IgD-negative memory B cell (primary cell): ENCODE measurements at regions not wholly inside any gene's neighbourhood (a gene's known extent, or its start where the extent isn't known, plus 50 kb on each side); places are given as distances from the start of the nearest gene placed in this dataset.
A peak's percentile ranks its signal among the peaks of the same experiment; 100 is the strongest.

Experiments
- H3K27ac Mint-ChIP-seq, 3 donors: one replicate each; pipeline ENCODE4 v1.8.0; 2020 to 2022; ENCODE audit warnings: mild to moderate bottlenecking in 3 of 3, mixed read lengths in 3 of 3, moderate library complexity in 1 of 3
- H3K27me3 Mint-ChIP-seq: one replicate; pipeline ENCODE4 v1.8.0; 2021; ENCODE audit warnings: mixed read lengths
- H3K36me3 Mint-ChIP-seq: one replicate; pipeline ENCODE4 v1.8.0; 2020; ENCODE audit warnings: mild to moderate bottlenecking, mixed read lengths
- H3K4me1 Mint-ChIP-seq, 3 donors: one replicate each; pipeline ENCODE4 v1.8.0; 2020 to 2022; ENCODE audit warnings: mixed read lengths in 3 of 3, mild to moderate bottlenecking in 1 of 3
- H3K4me3 Mint-ChIP-seq, 4 donors: one replicate each; pipeline ENCODE4 v1.8.0; 2020 to 2022; ENCODE audit warnings: mild to moderate bottlenecking in 4 of 4, mixed read lengths in 4 of 4, moderate library complexity in 3 of 4
- H3K9me3 Mint-ChIP-seq, 3 donors: one replicate each; pipeline ENCODE4 v1.8.0; 2020 to 2021; ENCODE audit warnings: mixed read lengths in 3 of 3, mild to moderate bottlenecking in 1 of 3

DNA sequence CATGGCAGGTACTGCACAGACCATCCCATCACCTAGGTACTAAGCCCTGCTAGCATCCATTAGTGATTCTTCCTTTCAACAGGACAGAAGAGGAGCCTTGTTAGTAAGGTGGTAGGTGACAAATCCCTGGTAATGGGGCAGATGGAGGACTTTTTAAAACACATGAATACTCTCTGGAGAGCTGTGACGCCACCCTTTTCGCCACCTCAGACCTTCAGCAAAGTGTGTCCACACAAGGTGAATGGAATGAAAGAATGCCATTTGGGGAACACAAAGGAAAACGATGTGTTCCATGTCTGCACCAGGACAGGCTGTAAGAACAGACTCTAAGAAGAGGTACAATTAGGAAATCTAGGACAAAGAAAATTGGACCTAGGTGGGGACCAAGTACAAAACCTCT is 110.5 kb upstream of the CARMIL1 start:
- H3K4me3 Mint-ChIP-seq: no peak overlapping the region

DNA sequence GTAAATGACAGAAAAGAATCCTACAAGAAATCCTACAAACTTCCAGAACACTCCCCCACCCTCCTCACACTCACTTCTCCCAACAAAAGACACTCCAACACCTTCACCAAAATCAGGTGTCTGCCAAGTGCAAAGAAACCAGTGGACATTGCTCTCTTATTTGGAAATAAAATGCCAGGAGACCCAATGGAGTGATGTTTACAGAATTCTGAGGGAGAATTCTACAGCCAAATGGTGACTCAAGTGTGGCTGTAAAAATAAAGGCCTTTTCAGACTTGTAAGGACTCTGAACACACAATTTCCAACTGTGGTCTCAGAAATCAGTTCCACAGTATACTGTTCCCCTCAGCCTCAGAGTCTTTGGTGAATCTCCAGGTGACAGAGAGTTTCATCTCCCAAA is 109.6 kb upstream of the CARMIL1 start:
- no peaks in the 10 kb centered on the region for H3K36me3 Mint-ChIP-seq
- no peak overlapping the region for H3K4me3 Mint-ChIP-seq
- H3K27me3 Mint-ChIP-seq: no peaks in the 10 kb centered on the region
- H3K27ac Mint-ChIP-seq: no peak overlapping the region
- H3K4me1 Mint-ChIP-seq: no peaks in the 10 kb centered on the region
- peaks cover 0 to under 1% (median 0%) of the 10 kb centered on the region in 3 donors for H3K9me3 Mint-ChIP-seq

More for the DNA sequence above, 110.5 kb upstream of the CARMIL1 start:
- Mint-ChIP-seq H3K4me1 (no peaks in the 10 kb centered on the region), H3K9me3 (peaks cover 0 to 4% (median 3%) of the 10 kb centered on the region in 3 donors), H3K36me3 (no peaks in the 10 kb centered on the region), H3K27ac (peak overlapping the region in 1 of 3 donors; percentile 47), H3K27me3 (no peaks in the 10 kb centered on the region)

DNA sequence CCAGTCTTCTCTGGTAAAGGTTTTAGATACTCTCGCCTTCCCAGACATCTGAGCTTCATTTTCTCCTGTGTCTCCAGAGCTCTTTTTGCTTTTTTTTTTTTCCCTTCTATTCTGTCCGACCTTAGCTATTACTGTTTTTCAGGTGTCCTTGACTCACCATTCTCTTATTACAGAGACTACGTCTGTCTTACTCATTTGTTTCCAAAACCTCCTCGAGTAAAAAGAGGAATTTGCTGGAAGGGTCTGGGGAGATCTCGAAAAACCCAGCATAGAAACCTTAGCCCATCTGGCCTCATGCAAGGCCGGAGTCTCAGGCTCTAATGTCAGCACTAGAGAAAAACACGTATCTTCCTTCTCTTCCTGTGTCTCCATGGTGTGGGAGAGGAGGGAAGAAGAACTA is 109.2 kb upstream of the CARMIL1 start:
- H3K27ac Mint-ChIP-seq: no peak overlapping the region

DNA sequence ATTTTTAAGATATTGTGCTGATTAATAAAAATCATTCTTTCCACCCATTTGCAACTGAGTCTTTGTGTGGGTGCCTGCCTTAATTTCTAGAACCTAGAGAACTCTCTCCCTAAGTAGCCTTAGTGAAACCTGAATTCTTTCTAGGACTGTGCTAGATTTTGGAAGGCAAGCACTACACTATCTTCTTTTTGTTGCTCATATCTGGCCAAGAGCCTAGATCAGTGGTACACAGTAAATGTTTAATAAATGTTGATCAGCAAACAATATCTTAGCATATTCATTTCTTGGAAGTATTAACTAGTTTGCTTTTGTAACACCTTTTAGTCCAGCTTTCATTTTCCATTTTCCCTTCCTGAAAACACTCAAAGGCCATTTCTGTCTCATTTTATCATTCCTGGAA is 108.5 kb upstream of the CARMIL1 start:
- Mint-ChIP-seq H3K9me3 (no peaks in the 10 kb centered on the region), H3K36me3 (no peaks in the 10 kb centered on the region), H3K4me1 (no peaks in the 10 kb centered on the region), H3K27me3 (no peaks in the 10 kb centered on the region), H3K27ac (no peak overlapping the region), H3K4me3 (no peak overlapping the region)

More for the DNA sequence above, 109.2 kb upstream of the CARMIL1 start:
- H3K9me3 Mint-ChIP-seq: no peaks in the 10 kb centered on the region
- no peaks in the 10 kb centered on the region for H3K4me1 Mint-ChIP-seq
- H3K36me3 Mint-ChIP-seq: no peaks in the 10 kb centered on the region
- H3K27me3 Mint-ChIP-seq: no peaks in the 10 kb centered on the region
- H3K4me3 Mint-ChIP-seq: no peak overlapping the region

DNA sequence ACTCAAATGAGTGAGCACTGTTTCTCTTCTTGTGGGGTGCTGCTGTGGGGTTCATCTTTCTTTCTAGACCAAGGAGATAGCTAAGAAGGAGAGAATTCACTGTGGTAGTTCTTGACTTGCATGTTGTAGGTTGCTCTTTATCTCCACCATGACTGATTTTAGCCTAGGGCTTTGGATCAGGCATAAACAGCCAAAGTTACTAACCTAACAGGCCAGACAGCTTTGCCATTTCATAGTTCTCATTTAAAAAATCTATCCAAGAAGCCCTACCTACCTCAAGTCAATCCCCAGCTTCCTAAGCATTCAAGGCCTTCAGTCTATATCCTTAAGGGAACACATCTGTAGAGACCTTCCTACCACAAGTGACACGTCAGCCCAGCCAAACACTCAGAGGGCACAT is 107.9 kb upstream of the CARMIL1 start:
- no peak overlapping the region for H3K4me3 Mint-ChIP-seq
- no peaks in the 10 kb centered on the region for H3K36me3 Mint-ChIP-seq
- no peaks in the 10 kb centered on the region for H3K9me3 Mint-ChIP-seq
- H3K4me1 Mint-ChIP-seq: peaks cover 0 to 1% (median 0%) of the 10 kb centered on the region in 3 donors
- no peak overlapping the region for H3K27ac Mint-ChIP-seq
- H3K27me3 Mint-ChIP-seq: no peaks in the 10 kb centered on the region

DNA sequence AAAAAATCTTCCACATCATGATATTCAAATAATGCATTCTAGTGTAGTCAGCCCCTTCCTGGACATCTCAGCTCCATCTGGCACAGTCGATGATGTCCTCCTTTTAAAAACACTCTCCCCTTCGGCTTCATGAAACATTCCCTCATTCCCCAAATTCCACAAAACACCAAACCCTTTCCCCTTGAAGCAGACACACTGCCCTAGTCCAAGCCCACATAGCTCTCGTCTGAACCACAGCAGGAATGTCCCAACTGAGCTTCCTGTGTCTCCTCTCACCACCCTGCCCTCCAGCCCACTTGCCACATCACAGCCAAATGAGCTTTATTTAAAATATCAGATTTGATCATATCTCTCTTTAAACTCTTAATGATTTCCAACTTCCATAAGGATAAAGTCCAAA is 106.4 kb upstream of the CARMIL1 start:
- no peaks in the 10 kb centered on the region for H3K9me3 Mint-ChIP-seq
- H3K4me1 Mint-ChIP-seq: peaks cover 0 to 1% (median 0%) of the 10 kb centered on the region in 3 donors
- H3K27ac Mint-ChIP-seq: peak overlapping the region in 1 of 3 donors; percentile 1
- H3K27me3 Mint-ChIP-seq: no peaks in the 10 kb centered on the region
- no peaks in the 10 kb centered on the region for H3K36me3 Mint-ChIP-seq
- H3K4me3 Mint-ChIP-seq: no peak overlapping the region

DNA sequence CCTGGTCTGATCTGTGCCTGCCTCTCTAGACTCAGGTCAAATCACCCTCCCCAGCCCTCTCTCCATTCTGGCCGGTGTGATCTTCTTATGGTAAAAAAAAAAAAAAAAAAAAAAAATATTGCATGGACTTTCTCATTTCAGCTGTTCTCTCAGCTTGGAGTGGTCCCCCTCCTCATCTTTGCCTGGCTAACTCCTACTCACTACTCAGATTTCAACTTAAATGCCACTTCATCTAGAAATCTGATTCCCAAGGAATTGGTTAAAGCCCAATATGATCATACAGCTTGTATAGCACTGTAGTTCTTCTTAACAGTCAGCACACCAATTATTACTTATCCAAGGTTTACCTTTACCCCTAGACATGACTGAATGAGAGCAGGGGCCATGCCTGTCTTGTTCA is 105.9 kb upstream of the CARMIL1 start:
- H3K27me3 Mint-ChIP-seq: peaks cover 1% of the 10 kb centered on the region
- peaks cover 0 to 1% (median 0%) of the 10 kb centered on the region in 3 donors for H3K4me1 Mint-ChIP-seq
- no peak overlapping the region for H3K4me3 Mint-ChIP-seq
- no peaks in the 10 kb centered on the region for H3K9me3 Mint-ChIP-seq
- peak overlapping the region in 1 of 3 donors; percentile 1 for H3K27ac Mint-ChIP-seq
- no peaks in the 10 kb centered on the region for H3K36me3 Mint-ChIP-seq

DNA sequence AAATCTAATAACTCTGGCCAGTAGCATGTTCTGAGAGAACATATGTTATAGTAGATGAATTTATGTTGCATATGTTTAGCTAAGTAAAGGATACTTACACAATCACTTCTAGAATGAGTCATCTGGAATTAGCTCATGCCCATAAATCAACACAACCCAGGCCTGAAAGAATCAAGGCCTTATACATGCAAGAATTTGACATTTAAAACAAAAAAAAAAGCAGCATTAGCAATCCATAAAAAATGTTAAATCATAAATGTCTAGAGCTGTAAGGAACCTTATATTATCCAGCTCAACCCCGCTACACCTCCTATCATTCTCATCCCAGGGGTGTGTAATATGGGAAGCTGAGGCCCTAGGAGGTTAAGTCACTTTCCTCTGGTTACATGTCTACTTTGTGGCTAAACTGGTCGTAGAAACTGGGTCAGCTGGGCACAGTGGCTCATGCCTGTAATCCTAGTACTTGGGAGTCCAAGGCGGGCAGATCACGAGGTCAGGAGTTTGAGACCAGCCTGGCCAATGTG is 105.2 kb upstream of the CARMIL1 start:
- Mint-ChIP-seq H3K9me3 (no peaks in the 10 kb centered on the region), H3K4me1 (peaks cover 0 to 4% (median 0%) of the 10 kb centered on the region in 3 donors), H3K4me3 (no peak overlapping the region), H3K36me3 (no peaks in the 10 kb centered on the region), H3K27me3 (peaks cover 5% of the 10 kb centered on the region), H3K27ac (no peak overlapping the region)

DNA sequence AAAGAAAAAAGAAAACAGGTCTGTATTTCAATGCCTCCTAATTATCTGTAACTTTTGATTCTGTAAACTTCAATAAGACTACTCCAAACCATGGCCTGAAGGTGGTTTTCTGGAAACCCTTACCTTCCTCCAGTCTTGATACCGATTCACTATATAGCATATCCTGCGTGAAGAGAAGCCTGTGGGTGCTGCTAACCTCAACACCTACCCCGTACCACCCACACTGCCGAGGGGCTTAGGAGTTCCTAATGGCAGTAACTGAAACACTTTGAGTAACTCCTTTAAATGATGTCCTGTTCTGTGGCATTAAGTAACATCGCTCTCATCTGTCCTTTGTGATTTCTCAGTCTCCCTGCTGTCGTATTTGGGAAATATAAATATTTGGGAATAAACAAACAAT is 104.5 kb upstream of the CARMIL1 start:
- no peaks in the 10 kb centered on the region for H3K9me3 Mint-ChIP-seq
- H3K4me1 Mint-ChIP-seq: peaks cover 0 to 4% (median 0%) of the 10 kb centered on the region in 3 donors
- no peak overlapping the region for H3K4me3 Mint-ChIP-seq
- peaks cover 7% of the 10 kb centered on the region for H3K27me3 Mint-ChIP-seq
- H3K36me3 Mint-ChIP-seq: no peaks in the 10 kb centered on the region
- H3K27ac Mint-ChIP-seq: no peak overlapping the region

DNA sequence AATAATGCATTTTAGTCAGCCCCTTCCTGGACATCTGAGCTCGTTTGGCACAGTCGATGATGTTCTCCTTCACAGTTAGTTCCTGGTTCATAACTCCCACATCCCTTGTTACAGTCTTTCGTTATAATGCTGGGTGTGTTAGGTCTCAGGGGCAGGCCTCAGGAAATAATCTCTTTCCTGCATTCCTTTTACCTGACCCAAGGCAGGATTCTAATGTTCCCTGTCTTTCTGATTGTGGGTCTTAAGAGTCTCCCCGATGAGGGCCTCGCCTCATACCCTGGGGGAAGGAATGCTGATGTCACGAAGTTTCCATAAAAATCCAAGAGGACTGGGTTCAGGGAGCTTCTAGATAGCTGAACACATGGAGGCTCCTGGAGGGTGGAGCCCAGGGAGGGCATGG is 104.0 kb upstream of the CARMIL1 start:
- Mint-ChIP-seq H3K4me3 (peak overlapping the region in 1 of 4 donors; percentile 64), H3K9me3 (no peaks in the 10 kb centered on the region), H3K4me1 (peaks cover 0 to 4% (median 0%) of the 10 kb centered on the region in 3 donors), H3K36me3 (no peaks in the 10 kb centered on the region), H3K27ac (no peak overlapping the region), H3K27me3 (peaks cover 8% of the 10 kb centered on the region)

DNA sequence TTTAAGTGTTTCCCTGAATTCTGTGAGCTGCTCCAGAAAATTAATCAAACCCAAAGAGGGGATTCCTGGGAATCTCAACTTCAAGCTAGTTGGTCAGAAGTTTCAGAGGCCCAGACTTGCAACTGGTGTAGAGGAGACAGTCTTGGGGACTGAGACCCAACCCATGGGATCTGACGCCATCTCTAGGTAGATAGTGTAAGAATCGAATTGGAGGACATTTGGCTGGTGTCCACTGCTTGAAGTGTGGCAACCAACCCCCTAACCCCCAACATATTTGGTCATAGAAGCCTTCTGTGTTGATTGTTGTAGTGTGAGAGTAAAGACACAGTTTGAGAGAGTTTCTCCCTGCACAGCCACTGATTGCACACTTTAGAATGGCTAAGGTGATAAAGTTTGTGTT is 103.5 kb upstream of the CARMIL1 start:
- Mint-ChIP-seq H3K36me3 (no peaks in the 10 kb centered on the region), H3K9me3 (no peaks in the 10 kb centered on the region), H3K4me1 (peaks cover 0 to 4% (median 0%) of the 10 kb centered on the region in 3 donors), H3K27me3 (peaks cover 8% of the 10 kb centered on the region), H3K4me3 (no peak overlapping the region), H3K27ac (no peak overlapping the region)

DNA sequence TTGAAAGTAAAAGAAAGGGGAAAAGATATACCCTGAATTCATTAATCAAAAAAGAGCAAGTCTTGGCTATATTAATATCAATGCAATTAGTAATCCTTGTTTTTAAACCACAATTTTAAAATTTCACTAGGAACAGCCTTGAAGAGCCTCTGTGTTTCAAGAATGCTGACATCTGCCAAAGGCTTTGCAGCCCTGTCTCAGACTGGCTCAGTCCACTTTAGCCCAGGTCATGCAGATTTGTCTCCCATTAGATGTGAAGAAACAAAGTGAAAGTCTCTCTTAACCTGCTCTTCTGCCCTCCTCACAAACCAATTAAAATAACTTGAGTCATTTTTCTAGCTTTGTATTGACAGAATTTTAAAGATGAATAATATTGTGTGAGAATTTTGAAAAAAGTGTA is 102.7 kb upstream of the CARMIL1 start:
- no peak overlapping the region for H3K4me3 Mint-ChIP-seq
- no peaks in the 10 kb centered on the region for H3K36me3 Mint-ChIP-seq
- no peak overlapping the region for H3K27ac Mint-ChIP-seq
- peaks cover 8% of the 10 kb centered on the region for H3K27me3 Mint-ChIP-seq
- no peaks in the 10 kb centered on the region for H3K9me3 Mint-ChIP-seq
- H3K4me1 Mint-ChIP-seq: peaks cover 0 to 4% (median 0%) of the 10 kb centered on the region in 3 donors

DNA sequence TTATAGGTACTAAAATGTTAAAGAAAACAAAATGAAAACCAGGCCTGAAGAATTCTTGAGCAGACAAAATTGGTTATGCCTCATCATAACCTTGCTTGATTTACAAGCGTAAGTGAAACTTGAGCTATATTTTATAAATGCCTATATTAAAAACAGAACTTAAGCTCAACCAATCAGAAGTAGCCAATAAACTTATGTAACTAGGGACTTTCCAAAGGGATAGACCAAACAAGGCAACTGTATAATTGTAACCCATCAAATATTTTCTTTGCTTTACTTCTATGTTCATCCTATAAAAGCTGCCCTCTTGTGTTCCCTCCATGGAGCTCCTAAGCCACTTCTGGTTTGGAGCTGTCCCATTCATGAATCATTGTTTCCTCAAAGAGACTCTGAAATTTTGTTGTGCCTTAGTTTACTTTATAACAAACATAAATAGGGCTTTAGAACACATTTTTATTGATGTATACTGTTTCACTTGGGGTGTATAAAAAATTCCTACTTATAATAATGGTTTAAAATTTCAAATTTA is 101.6 kb upstream of the CARMIL1 start:
- Mint-ChIP-seq H3K36me3 (no peaks in the 10 kb centered on the region), H3K9me3 (no peaks in the 10 kb centered on the region), H3K27me3 (peaks cover 8% of the 10 kb centered on the region), H3K4me3 (no peak overlapping the region), H3K27ac (no peak overlapping the region), H3K4me1 (peaks cover 0 to 4% (median 0%) of the 10 kb centered on the region in 3 donors)

DNA sequence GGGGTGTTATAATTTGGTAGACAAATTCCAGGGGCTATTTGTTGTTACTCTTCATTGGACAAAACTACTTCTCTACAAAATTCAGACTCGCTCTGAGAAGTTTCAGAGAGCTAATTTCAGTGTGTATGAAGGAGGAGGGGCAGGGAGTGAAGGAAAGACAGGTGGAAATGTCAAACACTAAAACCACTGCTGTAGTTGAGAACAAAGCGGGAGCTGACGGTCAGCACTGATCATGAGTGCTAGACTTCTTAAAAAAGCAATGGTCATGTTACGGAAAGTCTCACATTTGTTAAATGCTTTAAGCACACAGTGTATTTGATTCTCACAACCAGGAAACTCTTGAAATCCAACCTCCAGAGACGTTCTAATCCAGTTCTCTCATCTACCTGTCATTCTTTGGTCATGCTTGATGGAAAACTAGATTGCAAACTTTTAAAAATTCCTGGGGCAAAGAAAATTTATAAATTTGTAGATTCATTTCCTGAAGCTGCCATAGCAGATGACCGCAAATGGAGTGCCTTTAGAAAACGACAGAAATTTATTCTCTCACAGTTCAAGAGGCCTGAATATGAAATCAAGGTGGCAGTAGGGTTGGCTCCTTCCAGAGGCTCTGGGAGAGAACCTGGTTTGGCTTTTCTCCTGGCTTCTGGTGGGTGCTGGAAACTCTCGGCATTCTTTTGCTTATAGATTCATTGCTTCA is 100.7 kb upstream of the CARMIL1 start:
- Mint-ChIP-seq H3K27ac (no peak overlapping the region), H3K9me3 (no peaks in the 10 kb centered on the region), H3K36me3 (no peaks in the 10 kb centered on the region), H3K4me1 (peaks cover 0 to 5% (median 0%) of the 10 kb centered on the region in 3 donors), H3K27me3 (peaks cover 8% of the 10 kb centered on the region), H3K4me3 (no peak overlapping the region)

DNA sequence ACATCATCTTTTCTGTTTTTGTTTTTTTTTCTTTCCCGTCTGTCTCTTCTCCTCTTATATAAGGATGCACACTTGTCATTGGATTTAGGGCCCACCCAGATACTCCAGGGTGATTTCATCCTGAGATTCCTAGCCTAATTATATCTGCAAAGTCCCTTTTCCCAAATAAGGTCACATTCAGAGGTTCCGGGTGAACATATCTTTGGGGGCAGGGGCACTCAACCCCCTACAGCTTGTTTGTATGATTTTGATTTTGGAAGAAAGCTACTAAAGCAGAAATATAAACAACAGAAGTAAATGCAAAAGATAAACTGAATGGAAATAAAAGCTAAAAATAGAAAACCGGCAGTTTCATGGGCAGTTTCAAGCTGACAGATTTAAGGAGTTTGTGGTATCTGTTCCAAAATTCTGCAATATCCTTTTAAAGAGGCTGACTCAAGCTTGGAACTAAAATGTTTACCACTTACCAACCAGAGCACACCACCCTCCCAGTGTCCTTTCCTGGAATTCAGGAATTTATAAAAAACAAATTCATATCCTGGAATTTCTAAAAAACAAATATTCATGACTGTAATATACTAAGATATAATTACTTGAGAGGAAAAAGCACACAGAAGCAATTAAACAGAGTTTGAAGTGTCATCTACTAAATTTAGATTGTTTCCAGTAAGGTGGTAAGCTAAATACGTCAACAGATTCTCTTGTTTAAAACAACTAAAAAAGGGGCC is 100.0 kb upstream of the CARMIL1 start:
- Mint-ChIP-seq H3K4me3 (no peak overlapping the region), H3K4me1 (peaks cover 0 to 5% (median 0%) of the 10 kb centered on the region in 3 donors), H3K27me3 (peaks cover 8% of the 10 kb centered on the region), H3K27ac (no peak overlapping the region), H3K9me3 (no peaks in the 10 kb centered on the region), H3K36me3 (no peaks in the 10 kb centered on the region)
